Omental fat pad (tissue), 3 donors: ENCODE measurements at regions not wholly inside any gene's neighbourhood (a gene's known extent, or its start where the extent isn't known, plus 50 kb on each side); places are given as distances from the start of the nearest gene placed in this dataset.

Experiments used
- ATAC-seq: fragments of 150-250 bp; one replicate; pipeline ENCODE4 v1.9.1; 2016; ENCODE audit warnings: mild to moderate bottlenecking, moderate library complexity; ENCODE audit not compliant: low FRiP score
- DNase-seq: peaks from one replicate; pipeline ENCODE4 v3.0.0-alpha.2; 2019; ENCODE audit warnings: low spot score
- CTCF ChIP-seq, 3 donors: fragments of 450-650 bp; IDR thresholded peaks; one replicate each; pipeline ENCODE4 v1.5.1; 2016 to 2017; ENCODE audit warnings: antibody characterized with exemption in 3 of 3, mild to moderate bottlenecking in 3 of 3, moderate library complexity in 2 of 3

GRCh38 chr3:84439476-84439875 lies 519.3 kb upstream of the CADM2 start:
- no peak for ATAC-seq
- no peak for TF ChIP-seq CTCF (IDR thresholded peaks at IDR 0.05)
- DNase-seq: no peak

- no peak for TF ChIP-seq CTCF (IDR thresholded peaks at IDR 0.05)
- no peak for DNase-seq
- no peak for ATAC-seq
Observed at GRCh38 chr3:84440291-84440690, 518.5 kb upstream of the CADM2 start.

GRCh38 chr3:84442533-84442932 lies 516.3 kb upstream of the CADM2 start:
- no peak for TF ChIP-seq CTCF (IDR thresholded peaks at IDR 0.05)
- DNase-seq: no peak
- ATAC-seq: no peak

- ATAC-seq (no peak), DNase-seq (no peak)
- no peak for TF ChIP-seq CTCF (IDR thresholded peaks at IDR 0.05)
Observed at GRCh38 chr3:84444726-84445521, 513.9 kb upstream of the CADM2 start.

GRCh38 chr3:84487296-84487695 lies 471.5 kb upstream of the CADM2 start:
- no peak for ATAC-seq

GRCh38 chr3:84504761-84505160 lies 454.0 kb upstream of the CADM2 start:
- ATAC-seq: no peak
- no peak for TF ChIP-seq CTCF (IDR thresholded peaks at IDR 0.05)
- DNase-seq: no peak

More at GRCh38 chr3:84487296-84487695, 471.5 kb upstream of the CADM2 start:
- DNase-seq: no peak
- no peak for TF ChIP-seq CTCF (IDR thresholded peaks at IDR 0.05)

GRCh38 chr3:84510007-84510406 lies 448.8 kb upstream of the CADM2 start:
- ATAC-seq: no peak
- no peak for TF ChIP-seq CTCF (IDR thresholded peaks at IDR 0.05)
- no peak for DNase-seq
